Sigmoid colon (tissue), 6 donors: ENCODE measurements at regions not wholly inside any gene's neighbourhood (a gene's known extent, or its start where the extent isn't known, plus 50 kb on each side); places are given as distances from the start of the nearest gene placed in this dataset.

Experiments used
- DNase-seq: peaks from one replicate; pipeline ENCODE4 v3.0.0-alpha.2; 2019
- H3K27ac ChIP-seq, 4 donors: fragments of 200-600 bp; sonication (generic); one replicate each; pipeline ENCODE4 v1.5.1; 2016 to 2019; ENCODE audit warnings: mild to moderate bottlenecking in 1 of 4
- H3K27me3 ChIP-seq, 3 donors: fragments of 200-600 bp; sonication (generic); one replicate each; pipeline ENCODE4 v1.5.1; 2019; ENCODE audit warnings: mild to moderate bottlenecking in 1 of 3
- H3K36me3 ChIP-seq, 4 donors: fragments of 200-600 bp; sonication (generic); one replicate each; pipeline ENCODE4 v1.5.1; 2016 to 2019
- H3K4me1 ChIP-seq, 4 donors: fragments of 200-600 bp; sonication (generic); one replicate each; pipeline ENCODE4 v1.5.1; 2017 to 2019
- H3K4me3 ChIP-seq, 4 donors: fragments of 200-600 bp; sonication (generic); one replicate each; pipeline ENCODE4 v1.5.1; 2017 to 2019; ENCODE audit warnings: mild to moderate bottlenecking in 2 of 4, moderate library complexity in 1 of 4
- H3K9me3 ChIP-seq, 4 donors: fragments of 200-600 bp in 3 of 4; sonication (generic) in 3 of 4; one replicate each; pipeline versions ENCODE4 v1.5.1 to v1.6.1; 2013 to 2019
- CTCF ChIP-seq, 4 experiments: fragments of 450-650 bp in 3 of 4; fragments of 200-600 bp in 1 of 4; IDR thresholded peaks; one replicate each; pipeline ENCODE4 v1.5.1; 2016 to 2019; ENCODE audit warnings: antibody characterized with exemption in 4 of 4, mild to moderate bottlenecking in 3 of 4, moderate library complexity in 2 of 4
- EP300 ChIP-seq, 4 donors: sonication (generic); formaldehyde crosslinking; IDR thresholded peaks; one replicate each; pipeline ENCODE4 v1.6.1; 2017; ENCODE audit warnings: antibody characterized with exemption in 4 of 4
- POLR2A ChIP-seq, 2 donors: fragments of 450-650 bp; IDR thresholded peaks; one replicate each; pipeline ENCODE4 v1.6.1; 2016; ENCODE audit warnings: antibody characterized with exemption in 2 of 2, mild to moderate bottlenecking in 2 of 2, moderate library complexity in 2 of 2
- POLR2AphosphoS5 ChIP-seq, 4 donors: sonication (generic); formaldehyde crosslinking; IDR thresholded peaks; one replicate each; pipeline ENCODE4 v1.6.1; 2017; ENCODE audit warnings: antibody characterized with exemption in 4 of 4
- WGBS, 2 donors: extraction: QIAGEN DNeasy Blood & Tissue Kit; methylation state at CpG; one replicate each; pipeline ENCODE4 v1.1.7; 2013; 5-methylcytosine and 5-hydroxymethylcytosine counted together
- intact Hi-C: fragments of 100-400 bp; cut with DNase I; formaldehyde crosslinking; loops from one replicate; pipeline ENCODE4 v1.15.1; 2023
- donor health status: healthy with polysubstance abuse.
- donor health status: healthy.

GRCh38 chr2:66846887-66847286 lies 412.0 kb downstream of the MEIS1 start:
- Histone ChIP-seq H3K4me1 (peaks cover 0 to 49% (median 34%) of the 10 kb centered on the region in 4 donors), H3K36me3 (no peaks in the 10 kb centered on the region), H3K27me3 (no peaks in the 10 kb centered on the region), H3K27ac (no peak overlapping the region), H3K9me3 (no peaks in the 10 kb centered on the region), H3K4me3 (no peak overlapping the region)
- no peak for DNase-seq
- intact Hi-C loops: no loop called here
- WGBS, 2 donors: 47 to 67% methylated on average over 2 of the region's 2 CpGs
- TF ChIP-seq POLR2AphosphoS5 (IDR thresholded peaks at IDR 0.05) (no peak), CTCF (IDR thresholded peaks at IDR 0.05) (no peak), POLR2A (IDR thresholded peaks at IDR 0.05) (no peak), EP300 (IDR thresholded peaks at IDR 0.05) (no peak)

GRCh38 chr2:66849153-66849755 lies 414.3 kb downstream of the MEIS1 start:
- Histone ChIP-seq H3K27ac (peak overlapping the region in 3 of 4 donors; percentile 87 to 91 (median 89)), H3K4me3 (no peak overlapping the region), H3K27me3 (no peaks in the 10 kb centered on the region), H3K4me1 (peaks cover 0 to 57% (median 50%) of the 10 kb centered on the region in 4 donors), H3K36me3 (no peaks in the 10 kb centered on the region), H3K9me3 (no peaks in the 10 kb centered on the region)
- no peak for DNase-seq
- WGBS, 2 donors: 80 to 81% methylated on average over 9 of the region's 9 CpGs
- intact Hi-C loops: no loop called here
- TF ChIP-seq POLR2AphosphoS5 (IDR thresholded peaks at IDR 0.05) (no peak), POLR2A (IDR thresholded peaks at IDR 0.05) (no peak), CTCF (IDR thresholded peaks at IDR 0.05) (no peak)

- Histone ChIP-seq H3K4me3 (no peak overlapping the region), H3K36me3 (no peaks in the 10 kb centered on the region), H3K27me3 (no peaks in the 10 kb centered on the region), H3K27ac (peak overlapping the region in 3 of 4 donors; percentile 87 to 91 (median 89)), H3K9me3 (no peaks in the 10 kb centered on the region), H3K4me1 (peaks cover 0 to 65% (median 60%) of the 10 kb centered on the region in 4 donors)
- peak; percentile 87 for DNase-seq
- 86 to 89% methylated on average over 10 of the region's 10 CpGs for WGBS, 2 donors
- intact Hi-C loops: loop anchor here (5.0 kb wide), 6 partner anchors 38 to 418 kb away; no protein-coding TSS in a partner anchor
- no peak for TF ChIP-seq CTCF (IDR thresholded peaks at IDR 0.05)
- TF ChIP-seq EP300 (IDR thresholded peaks at IDR 0.05): no peak
- peak in 2 of 4 donors; percentile 17 to 19 for TF ChIP-seq POLR2AphosphoS5 (IDR thresholded peaks at IDR 0.05)
- no peak for TF ChIP-seq POLR2A (IDR thresholded peaks at IDR 0.05)
Observed at GRCh38 chr2:66850376-66850775, 415.5 kb downstream of the MEIS1 start.

- Histone ChIP-seq H3K9me3 (no peaks in the 10 kb centered on the region), H3K27ac (peak overlapping the region in 3 of 4 donors; percentile 87 to 91 (median 89)), H3K36me3 (no peaks in the 10 kb centered on the region), H3K4me3 (no peak overlapping the region), H3K27me3 (no peaks in the 10 kb centered on the region), H3K4me1 (peaks cover 0 to 64% (median 58%) of the 10 kb centered on the region in 4 donors)
- intact Hi-C loops: loop anchor here (5.0 kb wide), 6 partner anchors 39 to 419 kb away; no protein-coding TSS in a partner anchor
- TF ChIP-seq EP300 (IDR thresholded peaks at IDR 0.05): peak in 1 of 4 donors; percentile 50
- no peak for TF ChIP-seq CTCF (IDR thresholded peaks at IDR 0.05)
- peak in 3 of 4 donors; percentile 21 to 65 (median 44) for TF ChIP-seq POLR2AphosphoS5 (IDR thresholded peaks at IDR 0.05)
- TF ChIP-seq POLR2A (IDR thresholded peaks at IDR 0.05): no peak
- DNase-seq: peak; percentile 81
- 47 to 67% methylated on average over 1 of the region's 1 CpG for WGBS, 2 donors
Observed at GRCh38 chr2:66851449-66851872, 416.5 kb downstream of the MEIS1 start.
